ENCODE measurements at regions not wholly inside any gene's neighbourhood (a gene's known extent, or its start where the extent isn't known, plus 50 kb on each side); places are given as distances from the start of the nearest gene placed in this dataset.

DNA sequence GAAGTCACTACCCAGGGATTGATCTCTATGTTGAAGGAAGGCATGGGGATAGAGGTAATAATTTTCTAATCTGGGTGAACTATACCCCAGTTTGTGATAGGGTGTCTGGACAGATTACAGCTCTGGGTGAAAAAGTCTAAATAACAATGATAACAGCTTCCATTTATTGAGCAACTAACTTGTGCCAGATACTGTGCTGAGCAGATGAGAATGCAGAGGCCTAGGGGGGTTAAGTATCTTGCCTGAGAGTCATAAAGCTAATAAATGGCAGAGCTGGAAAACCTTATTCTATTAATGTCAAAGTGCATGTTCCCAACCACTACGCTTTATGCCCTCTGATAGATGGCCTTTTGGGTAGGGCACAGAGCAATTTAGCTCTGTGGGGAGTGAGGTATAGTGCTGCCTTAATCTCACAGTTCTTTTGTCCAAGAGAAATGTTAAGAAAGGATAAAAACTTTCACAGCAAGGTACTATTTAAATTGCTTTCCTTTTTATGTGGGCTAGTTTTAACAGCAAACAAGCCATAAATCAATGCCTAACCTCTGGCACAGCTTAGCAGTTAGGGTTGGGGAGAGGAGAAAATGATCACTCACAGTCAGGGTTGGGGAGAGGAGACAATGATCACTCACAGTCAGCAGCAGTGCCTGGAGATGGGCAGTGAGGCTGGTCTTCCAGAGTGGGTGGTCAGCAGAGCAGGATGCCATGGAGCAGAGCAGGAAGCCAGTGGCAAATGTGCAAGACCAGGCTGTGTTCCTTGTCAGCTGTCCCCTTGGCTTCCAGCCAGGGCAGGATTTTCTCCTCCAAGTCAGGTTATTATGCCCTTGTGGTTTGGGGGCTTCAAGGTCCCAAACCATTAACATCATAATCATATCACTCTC is 187.0 kb downstream of the CARTPT start:
- TF ChIP-seq, protein P1, sequence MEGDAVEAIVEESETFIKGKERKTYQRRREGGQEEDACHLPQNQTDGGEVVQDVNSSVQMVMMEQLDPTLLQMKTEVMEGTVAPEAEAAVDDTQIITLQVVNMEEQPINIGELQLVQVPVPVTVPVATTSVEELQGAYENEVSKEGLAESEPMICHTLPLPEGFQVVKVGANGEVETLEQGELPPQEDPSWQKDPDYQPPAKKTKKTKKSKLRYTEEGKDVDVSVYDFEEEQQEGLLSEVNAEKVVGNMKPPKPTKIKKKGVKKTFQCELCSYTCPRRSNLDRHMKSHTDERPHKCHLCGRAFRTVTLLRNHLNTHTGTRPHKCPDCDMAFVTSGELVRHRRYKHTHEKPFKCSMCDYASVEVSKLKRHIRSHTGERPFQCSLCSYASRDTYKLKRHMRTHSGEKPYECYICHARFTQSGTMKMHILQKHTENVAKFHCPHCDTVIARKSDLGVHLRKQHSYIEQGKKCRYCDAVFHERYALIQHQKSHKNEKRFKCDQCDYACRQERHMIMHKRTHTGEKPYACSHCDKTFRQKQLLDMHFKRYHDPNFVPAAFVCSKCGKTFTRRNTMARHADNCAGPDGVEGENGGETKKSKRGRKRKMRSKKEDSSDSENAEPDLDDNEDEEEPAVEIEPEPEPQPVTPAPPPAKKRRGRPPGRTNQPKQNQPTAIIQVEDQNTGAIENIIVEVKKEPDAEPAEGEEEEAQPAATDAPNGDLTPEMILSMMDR (IDR thresholded peaks at IDR 0.05) = no peak
- TF ChIP-seq EP300 (IDR thresholded peaks at IDR 0.05) = no peak
- TF ChIP-seq HDAC2 (IDR thresholded peaks at IDR 0.05) = no peak
- TF ChIP-seq FOSL2 (IDR thresholded peaks at IDR 0.05) = no peak
- no peak for TF ChIP-seq FOSL2 (CRISPR knock-in tag; IDR thresholded peaks at IDR 0.05)
- no peak for TF ChIP-seq EHMT2 (IDR thresholded peaks at IDR 0.05; ENCODE audit: low read depth)
- no peak for TF ChIP-seq SMC3 (IDR thresholded peaks at IDR 0.05)
- TF ChIP-seq, protein P2, sequence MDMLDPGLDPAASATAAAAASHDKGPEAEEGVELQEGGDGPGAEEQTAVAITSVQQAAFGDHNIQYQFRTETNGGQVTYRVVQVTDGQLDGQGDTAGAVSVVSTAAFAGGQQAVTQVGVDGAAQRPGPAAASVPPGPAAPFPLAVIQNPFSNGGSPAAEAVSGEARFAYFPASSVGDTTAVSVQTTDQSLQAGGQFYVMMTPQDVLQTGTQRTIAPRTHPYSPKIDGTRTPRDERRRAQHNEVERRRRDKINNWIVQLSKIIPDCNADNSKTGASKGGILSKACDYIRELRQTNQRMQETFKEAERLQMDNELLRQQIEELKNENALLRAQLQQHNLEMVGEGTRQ (IDR thresholded peaks at IDR 0.05) = no peak
- no peak for TF ChIP-seq CHD4 (IDR thresholded peaks at IDR 0.05; ENCODE audit: borderline replicate concordance)
- TF ChIP-seq JUN (IDR thresholded peaks at IDR 0.05) = no peak

Data from A549 (cell line).